ENCODE measurements at regions not wholly inside any gene's neighbourhood (a gene's known extent, or its start where the extent isn't known, plus 50 kb on each side); places are given as distances from the start of the nearest gene placed in this dataset.

DNA sequence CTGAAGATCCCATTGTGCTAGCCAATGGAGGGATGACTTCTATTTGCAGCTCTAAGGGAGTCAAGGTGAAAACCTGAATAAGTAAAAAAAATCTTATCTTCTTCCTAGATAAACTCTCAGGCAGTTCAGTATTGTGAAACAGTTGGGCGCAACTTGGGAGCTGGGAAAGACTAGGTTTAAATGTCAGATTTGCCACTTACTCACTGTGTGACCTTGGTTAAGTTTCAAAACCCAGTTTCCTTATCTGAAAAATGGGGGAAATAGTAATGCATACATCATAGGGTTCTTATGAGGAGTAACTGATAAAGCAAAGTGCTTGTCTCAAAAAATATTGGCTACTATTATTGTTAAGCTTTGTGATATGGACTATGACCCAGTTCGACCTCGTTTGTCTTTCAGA is 88.8 kb downstream of the CD83 start:
- TF ChIP-seq SPI1 (IDR thresholded peaks at IDR 0.05; ENCODE audit: borderline replicate concordance, low read depth) (no peak), GABPA (IDR thresholded peaks at IDR 0.05; ENCODE audit: low read depth) (no peak), POLR2AphosphoS5 (IDR thresholded peaks at IDR 0.05; ENCODE audit: low read depth) (no peak)
- TF ChIP-seq, protein P1, sequence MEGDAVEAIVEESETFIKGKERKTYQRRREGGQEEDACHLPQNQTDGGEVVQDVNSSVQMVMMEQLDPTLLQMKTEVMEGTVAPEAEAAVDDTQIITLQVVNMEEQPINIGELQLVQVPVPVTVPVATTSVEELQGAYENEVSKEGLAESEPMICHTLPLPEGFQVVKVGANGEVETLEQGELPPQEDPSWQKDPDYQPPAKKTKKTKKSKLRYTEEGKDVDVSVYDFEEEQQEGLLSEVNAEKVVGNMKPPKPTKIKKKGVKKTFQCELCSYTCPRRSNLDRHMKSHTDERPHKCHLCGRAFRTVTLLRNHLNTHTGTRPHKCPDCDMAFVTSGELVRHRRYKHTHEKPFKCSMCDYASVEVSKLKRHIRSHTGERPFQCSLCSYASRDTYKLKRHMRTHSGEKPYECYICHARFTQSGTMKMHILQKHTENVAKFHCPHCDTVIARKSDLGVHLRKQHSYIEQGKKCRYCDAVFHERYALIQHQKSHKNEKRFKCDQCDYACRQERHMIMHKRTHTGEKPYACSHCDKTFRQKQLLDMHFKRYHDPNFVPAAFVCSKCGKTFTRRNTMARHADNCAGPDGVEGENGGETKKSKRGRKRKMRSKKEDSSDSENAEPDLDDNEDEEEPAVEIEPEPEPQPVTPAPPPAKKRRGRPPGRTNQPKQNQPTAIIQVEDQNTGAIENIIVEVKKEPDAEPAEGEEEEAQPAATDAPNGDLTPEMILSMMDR (IDR thresholded peaks at IDR 0.05; ENCODE audit: insufficient read depth, low read length), result no peak
- TF ChIP-seq, protein P2, sequence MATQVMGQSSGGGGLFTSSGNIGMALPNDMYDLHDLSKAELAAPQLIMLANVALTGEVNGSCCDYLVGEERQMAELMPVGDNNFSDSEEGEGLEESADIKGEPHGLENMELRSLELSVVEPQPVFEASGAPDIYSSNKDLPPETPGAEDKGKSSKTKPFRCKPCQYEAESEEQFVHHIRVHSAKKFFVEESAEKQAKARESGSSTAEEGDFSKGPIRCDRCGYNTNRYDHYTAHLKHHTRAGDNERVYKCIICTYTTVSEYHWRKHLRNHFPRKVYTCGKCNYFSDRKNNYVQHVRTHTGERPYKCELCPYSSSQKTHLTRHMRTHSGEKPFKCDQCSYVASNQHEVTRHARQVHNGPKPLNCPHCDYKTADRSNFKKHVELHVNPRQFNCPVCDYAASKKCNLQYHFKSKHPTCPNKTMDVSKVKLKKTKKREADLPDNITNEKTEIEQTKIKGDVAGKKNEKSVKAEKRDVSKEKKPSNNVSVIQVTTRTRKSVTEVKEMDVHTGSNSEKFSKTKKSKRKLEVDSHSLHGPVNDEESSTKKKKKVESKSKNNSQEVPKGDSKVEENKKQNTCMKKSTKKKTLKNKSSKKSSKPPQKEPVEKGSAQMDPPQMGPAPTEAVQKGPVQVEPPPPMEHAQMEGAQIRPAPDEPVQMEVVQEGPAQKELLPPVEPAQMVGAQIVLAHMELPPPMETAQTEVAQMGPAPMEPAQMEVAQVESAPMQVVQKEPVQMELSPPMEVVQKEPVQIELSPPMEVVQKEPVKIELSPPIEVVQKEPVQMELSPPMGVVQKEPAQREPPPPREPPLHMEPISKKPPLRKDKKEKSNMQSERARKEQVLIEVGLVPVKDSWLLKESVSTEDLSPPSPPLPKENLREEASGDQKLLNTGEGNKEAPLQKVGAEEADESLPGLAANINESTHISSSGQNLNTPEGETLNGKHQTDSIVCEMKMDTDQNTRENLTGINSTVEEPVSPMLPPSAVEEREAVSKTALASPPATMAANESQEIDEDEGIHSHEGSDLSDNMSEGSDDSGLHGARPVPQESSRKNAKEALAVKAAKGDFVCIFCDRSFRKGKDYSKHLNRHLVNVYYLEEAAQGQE (IDR thresholded peaks at IDR 0.05; ENCODE audit: insufficient replicate concordance, low read depth), result no peak
- no peak for DNase-seq (ENCODE audit: low read depth in 1 of 2, low spot score in 1 of 2)
- no peaks in the 10 kb centered on the region for H3K27me3 ChIP-seq (ENCODE audit: insufficient read depth, poor library complexity, severe bottlenecking)

DNA sequence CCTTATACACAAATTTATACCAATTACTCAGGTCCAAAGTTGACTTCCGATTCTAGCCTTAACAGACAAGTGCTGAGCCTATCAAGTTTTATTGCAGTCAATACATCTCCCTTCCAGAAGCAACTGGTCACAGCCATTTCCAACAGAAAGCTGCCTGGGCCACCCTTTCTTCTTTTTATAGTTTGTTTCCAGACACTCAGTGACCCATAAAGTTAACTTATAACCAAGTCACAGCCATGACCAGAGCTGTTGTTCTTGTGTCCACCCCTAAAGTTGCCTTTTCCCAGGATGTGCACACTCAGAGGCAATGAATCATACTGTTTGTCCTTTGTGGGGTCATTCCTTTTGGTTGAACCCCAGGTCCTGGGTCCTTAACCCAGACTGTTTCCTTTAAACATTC is 89.9 kb downstream of the CD83 start:
- H3K27me3 ChIP-seq (ENCODE audit: insufficient read depth, poor library complexity, severe bottlenecking), result no peaks in the 10 kb centered on the region
- no peak overlapping the region for H3K27ac ChIP-seq (replicated peaks)
- no peak for TF ChIP-seq GABPA (IDR thresholded peaks at IDR 0.05; ENCODE audit: low read depth)
- TF ChIP-seq, protein P1 (IDR thresholded peaks at IDR 0.05; ENCODE audit: insufficient read depth, low read length), result no peak
- TF ChIP-seq POLR2AphosphoS5 (IDR thresholded peaks at IDR 0.05; ENCODE audit: low read depth), result no peak
- TF ChIP-seq, protein P2 (IDR thresholded peaks at IDR 0.05; ENCODE audit: insufficient replicate concordance, low read depth), result no peak
- no peak for TF ChIP-seq SPI1 (IDR thresholded peaks at IDR 0.05; ENCODE audit: borderline replicate concordance, low read depth)

More for the DNA sequence above, 88.8 kb downstream of the CD83 start:
- Histone ChIP-seq H3K4me3 (replicated peaks; ENCODE audit: insufficient read depth, low read length) (no peak overlapping the region), H3K27ac (replicated peaks) (no peak overlapping the region)

DNA sequence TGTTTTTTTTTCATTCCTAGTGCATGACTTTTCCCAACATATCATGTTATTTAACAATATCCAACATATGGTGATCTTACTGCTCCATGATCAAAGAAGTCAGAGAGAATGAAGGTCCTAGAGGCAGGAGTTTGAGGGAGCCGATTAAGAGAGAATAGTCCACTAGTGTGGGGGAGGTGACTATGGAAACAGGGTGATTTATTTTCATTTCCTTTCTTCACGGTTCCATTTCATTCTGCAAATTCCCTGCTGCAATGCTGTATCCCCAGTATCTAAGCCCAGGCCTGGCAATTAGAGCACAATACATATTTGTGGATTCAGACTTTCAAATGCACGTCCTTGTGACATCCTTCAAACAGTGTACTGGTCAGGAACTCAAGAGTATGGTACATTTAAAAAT is 91.4 kb downstream of the CD83 start:
- Histone ChIP-seq H3K4me3 (replicated peaks; ENCODE audit: insufficient read depth, low read length) (no peak overlapping the region), H3K27me3 (ENCODE audit: insufficient read depth, poor library complexity, severe bottlenecking) (no peaks in the 10 kb centered on the region), H3K27ac (replicated peaks) (no peak overlapping the region)
- no peak for DNase-seq (ENCODE audit: low read depth in 1 of 2, low spot score in 1 of 2)
- TF ChIP-seq, protein P2 (IDR thresholded peaks at IDR 0.05; ENCODE audit: insufficient replicate concordance, low read depth), result no peak
- TF ChIP-seq, protein P1 (IDR thresholded peaks at IDR 0.05; ENCODE audit: insufficient read depth, low read length), result no peak
- no peak for TF ChIP-seq GABPA (IDR thresholded peaks at IDR 0.05; ENCODE audit: low read depth)

More for the DNA sequence above, 89.9 kb downstream of the CD83 start:
- DNase-seq (ENCODE audit: low read depth in 1 of 2, low spot score in 1 of 2), result no peak
- no peak overlapping the region for H3K4me3 ChIP-seq (replicated peaks; ENCODE audit: insufficient read depth, low read length)

All from HL-60 (cell line).